ENCODE measurements at regions not wholly inside any gene's neighbourhood (a gene's known extent, or its start where the extent isn't known, plus 50 kb on each side); places are given as distances from the start of the nearest gene placed in this dataset.

DNA sequence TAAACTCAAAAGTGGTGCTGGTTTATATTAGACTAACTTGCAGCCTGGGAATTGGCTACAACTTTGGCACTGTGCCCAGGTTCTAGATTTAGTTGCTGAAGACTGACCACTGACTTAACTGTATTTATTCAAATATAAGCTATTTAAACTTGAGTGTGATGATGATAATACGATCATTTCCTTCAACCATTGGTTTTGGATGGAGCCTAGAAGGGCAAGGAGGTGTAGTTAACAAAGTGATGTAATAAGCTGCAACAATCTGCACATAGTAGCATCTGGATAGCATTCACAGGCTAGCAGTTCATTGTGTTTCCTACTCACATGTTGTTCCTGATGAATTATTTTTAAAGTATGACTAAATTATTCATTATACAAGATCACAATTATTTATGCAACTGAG, 55.2 kb upstream of the DACH1 start:
- no peak for DNase-seq

Data from NK-92 treated with Interleukin-12 subunit alpha and Interleukin-12 subunit beta, amount 100 ng/mL, for 24 hours (cell line).